NCI-H2196 treated with DMSO at 0.1 percent for 48 hours (cell line): ENCODE measurements at regions not wholly inside any gene's neighbourhood (a gene's known extent, or its start where the extent isn't known, plus 50 kb on each side); places are given as distances from the start of the nearest gene placed in this dataset.
"Not testable (repeated sequence)": the region's sequence is repeated elsewhere in the genome, so short reads cannot be mapped to it uniquely, and the experiment has no call there.

Source experiments
- DNase-seq: peaks from one replicate; lab custom pipeline; 2025; ENCODE audit not compliant: unreplicated experiment; lab: John Stamatoyannopoulos, UW

DNA sequence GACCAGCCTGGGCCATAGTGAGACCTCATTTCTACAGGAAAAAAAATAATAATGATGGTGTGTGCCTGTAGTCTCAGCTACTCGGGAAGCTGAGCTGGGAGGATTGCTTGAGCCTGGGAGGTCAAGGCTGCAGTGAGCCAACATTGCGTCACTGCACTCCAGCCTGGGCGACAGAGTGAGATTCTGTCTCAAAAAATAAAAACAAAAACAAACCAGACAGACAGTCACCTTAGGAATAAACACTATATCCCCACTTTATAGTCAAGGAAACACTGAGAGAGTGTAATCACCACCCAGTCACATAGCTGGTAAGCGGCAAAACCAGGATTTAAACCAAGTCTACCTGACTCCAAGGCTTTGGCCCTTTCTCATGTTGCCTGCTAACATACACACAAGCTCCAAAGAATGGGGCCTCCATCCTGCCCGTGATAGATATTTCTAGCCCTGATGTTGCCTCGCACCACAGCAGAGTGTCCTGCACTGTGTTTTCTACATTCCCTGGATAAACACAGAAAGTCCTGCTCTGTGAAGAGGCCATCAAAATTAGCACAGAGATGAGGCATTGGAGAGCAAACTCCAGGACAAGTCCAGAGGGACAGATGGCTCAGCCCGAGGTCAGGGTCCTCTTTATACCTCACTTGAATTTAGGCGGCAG is 66.1 kb upstream of the SMURF2 start:
- DNase-seq, result no peak

- DNase-seq, result not testable (repeated sequence)
These were observed 63.9 kb upstream of the SMURF2 start for GRCh38 chr17:64726025-64726424.

DNA sequence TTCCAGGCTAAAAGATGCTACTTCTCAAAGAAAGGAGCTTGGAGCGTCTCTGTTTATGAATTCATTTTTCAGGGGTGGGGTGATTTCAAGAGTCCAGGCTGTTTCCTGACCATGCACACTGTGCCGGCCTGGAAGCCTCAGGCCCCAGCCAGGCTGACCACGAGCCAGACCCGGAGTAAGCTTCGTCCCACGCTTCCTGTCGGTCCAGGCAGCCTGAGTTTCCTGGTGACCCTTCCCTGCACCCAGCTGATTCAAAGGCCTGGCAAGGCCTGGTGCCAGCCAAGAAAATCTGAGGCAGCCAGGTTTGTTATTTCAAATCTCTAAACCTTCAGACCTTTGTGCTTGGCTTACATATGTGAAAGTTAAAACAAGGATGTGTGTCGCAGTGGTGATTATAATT is 62.1 kb upstream of the SMURF2 start:
- not testable (repeated sequence) for DNase-seq

GRCh38 chr17:64723781-64724180 is 61.7 kb upstream of the SMURF2 start:
- DNase-seq, result no peak

GRCh38 chr17:64721556-64721955 is 59.4 kb upstream of the SMURF2 start:
- not testable (repeated sequence) for DNase-seq

GRCh38 chr17:64720253-64720652 is 58.1 kb upstream of the SMURF2 start:
- DNase-seq, result not testable (repeated sequence)

- not testable (repeated sequence) for DNase-seq
These were observed 57.4 kb upstream of the SMURF2 start for GRCh38 chr17:64719517-64719916.

- DNase-seq, result not testable (repeated sequence)
These were observed 56.7 kb upstream of the SMURF2 start for GRCh38 chr17:64718816-64719215.

GRCh38 chr17:64718058-64718457 is 56.0 kb upstream of the SMURF2 start:
- peak; percentile 46 for DNase-seq

GRCh38 chr17:64716496-64716895 is 54.4 kb upstream of the SMURF2 start:
- not testable (repeated sequence) for DNase-seq

- not testable (repeated sequence) for DNase-seq
These were observed 51.7 kb upstream of the SMURF2 start for GRCh38 chr17:64713786-64714185.

- DNase-seq, result not testable (repeated sequence)
These were observed 50.6 kb upstream of the SMURF2 start for GRCh38 chr17:64712557-64713351.
